ENCODE measurements at regions not wholly inside any gene's neighbourhood (a gene's known extent, or its start where the extent isn't known, plus 50 kb on each side); places are given as distances from the start of the nearest gene placed in this dataset.

DNA sequence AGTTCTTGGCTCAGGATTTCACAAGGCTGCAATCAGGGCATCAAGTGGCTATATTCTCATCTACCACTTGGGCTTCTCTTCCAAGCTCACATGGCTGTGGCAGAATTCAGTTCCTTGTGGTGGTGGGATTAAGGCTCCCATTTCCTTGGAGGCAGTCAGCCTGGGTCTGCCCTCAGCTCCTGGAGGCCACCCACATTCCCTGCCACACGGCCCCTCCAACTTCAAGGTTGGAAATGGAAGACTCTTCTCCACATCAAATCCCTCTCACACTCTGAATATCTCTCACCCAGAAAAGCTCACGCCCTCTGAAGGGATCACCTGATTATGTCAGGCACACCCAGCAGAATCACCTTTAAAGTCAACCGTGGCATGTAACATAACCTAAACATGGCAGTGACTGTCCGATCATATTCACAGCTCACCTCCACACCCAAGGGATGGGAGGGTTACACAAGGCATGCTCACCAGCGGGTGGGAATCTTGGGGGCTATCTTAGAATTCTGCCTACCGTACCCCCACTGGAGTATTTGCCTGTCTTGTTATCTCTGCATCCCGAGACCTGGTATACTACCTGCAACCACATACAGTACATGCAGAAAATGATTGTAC lies 256.2 kb upstream of the KLHL29 start (continued):
- TF ChIP-seq NR3C1 (IDR thresholded peaks at IDR 0.05) = no peak

DNA sequence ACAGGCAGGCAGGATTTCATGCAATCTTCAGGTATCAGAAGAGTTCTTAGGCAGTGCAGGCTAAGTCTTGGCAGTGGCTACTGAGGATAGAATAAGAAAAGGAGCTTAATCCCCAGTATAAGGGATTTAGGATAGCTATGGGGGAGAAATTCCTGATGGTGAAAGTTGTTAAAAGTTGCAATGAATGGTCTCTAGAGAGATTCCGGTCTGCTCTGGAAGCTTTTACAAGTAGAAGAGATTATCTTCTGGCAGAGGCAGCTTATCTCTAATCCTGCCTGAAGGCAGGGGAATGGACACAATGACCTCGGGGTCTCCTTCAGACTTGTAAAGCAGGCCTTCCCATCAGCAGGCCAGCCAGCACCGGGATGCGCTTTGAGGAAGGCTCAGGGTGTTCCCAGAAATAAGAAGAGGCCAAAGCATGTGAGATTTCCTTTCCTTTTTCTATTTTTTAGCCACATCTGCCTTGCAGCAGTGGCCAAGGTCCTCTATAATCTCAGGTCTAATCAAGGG lies 253.9 kb upstream of the KLHL29 start:
- ATAC-seq = no peak
- Histone ChIP-seq H3K27ac (no peak overlapping the region), H3K4me2 (no peak overlapping the region), H3K4me1 (0 out of 3 replicates have a peak, but pooled peaks cover 6% of the 10 kb centered on the region), H3K9me3 (peaks cover 7% of the 10 kb centered on the region; the same call in 2 of the 3 replicates), H3K4me3 (no peak overlapping the region)
- POLR2A ChIA-PET = no interaction called here
- CTCF ChIA-PET = interaction anchor here (1.1 to 1.2 kb wide), 2 partner anchors 69 to 72 kb away, joined by 3 read pairs; no protein-coding TSS in a partner anchor
- no peak for DNase-seq (ENCODE audit: low read depth in 1 of 2, low spot score in 1 of 2)
- no peak for TF ChIP-seq RAD21 (conservative IDR thresholded peaks at IDR 0.05 in 1 of 2, IDR thresholded peaks at IDR 0.05 in 1 of 2)
- TF ChIP-seq SREBF2 (IDR thresholded peaks at IDR 0.05) = no peak
- TF ChIP-seq TFCP2L1 (CRISPR knock-in tag; IDR thresholded peaks at IDR 0.05) = no peak
- TF ChIP-seq NFE2L2 (conservative IDR thresholded peaks at IDR 0.05; ENCODE audit: low read length) = no peak
- TF ChIP-seq, protein P1, sequence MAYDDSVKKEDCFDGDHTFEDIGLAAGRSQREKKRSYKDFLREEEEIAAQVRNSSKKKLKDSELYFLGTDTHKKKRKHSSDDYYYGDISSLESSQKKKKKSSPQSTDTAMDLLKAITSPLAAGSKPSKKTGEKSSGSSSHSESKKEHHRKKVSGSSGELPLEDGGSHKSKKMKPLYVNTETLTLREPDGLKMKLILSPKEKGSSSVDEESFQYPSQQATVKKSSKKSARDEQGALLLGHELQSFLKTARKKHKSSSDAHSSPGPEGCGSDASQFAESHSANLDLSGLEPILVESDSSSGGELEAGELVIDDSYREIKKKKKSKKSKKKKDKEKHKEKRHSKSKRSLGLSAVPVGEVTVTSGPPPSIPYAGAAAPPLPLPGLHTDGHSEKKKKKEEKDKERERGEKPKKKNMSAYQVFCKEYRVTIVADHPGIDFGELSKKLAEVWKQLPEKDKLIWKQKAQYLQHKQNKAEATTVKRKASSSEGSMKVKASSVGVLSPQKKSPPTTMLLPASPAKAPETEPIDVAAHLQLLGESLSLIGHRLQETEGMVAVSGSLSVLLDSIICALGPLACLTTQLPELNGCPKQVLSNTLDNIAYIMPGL (CRISPR knock-in tag; IDR thresholded peaks at IDR 0.05; ENCODE audit: borderline replicate concordance) = no peak
- TF ChIP-seq, protein P2, sequence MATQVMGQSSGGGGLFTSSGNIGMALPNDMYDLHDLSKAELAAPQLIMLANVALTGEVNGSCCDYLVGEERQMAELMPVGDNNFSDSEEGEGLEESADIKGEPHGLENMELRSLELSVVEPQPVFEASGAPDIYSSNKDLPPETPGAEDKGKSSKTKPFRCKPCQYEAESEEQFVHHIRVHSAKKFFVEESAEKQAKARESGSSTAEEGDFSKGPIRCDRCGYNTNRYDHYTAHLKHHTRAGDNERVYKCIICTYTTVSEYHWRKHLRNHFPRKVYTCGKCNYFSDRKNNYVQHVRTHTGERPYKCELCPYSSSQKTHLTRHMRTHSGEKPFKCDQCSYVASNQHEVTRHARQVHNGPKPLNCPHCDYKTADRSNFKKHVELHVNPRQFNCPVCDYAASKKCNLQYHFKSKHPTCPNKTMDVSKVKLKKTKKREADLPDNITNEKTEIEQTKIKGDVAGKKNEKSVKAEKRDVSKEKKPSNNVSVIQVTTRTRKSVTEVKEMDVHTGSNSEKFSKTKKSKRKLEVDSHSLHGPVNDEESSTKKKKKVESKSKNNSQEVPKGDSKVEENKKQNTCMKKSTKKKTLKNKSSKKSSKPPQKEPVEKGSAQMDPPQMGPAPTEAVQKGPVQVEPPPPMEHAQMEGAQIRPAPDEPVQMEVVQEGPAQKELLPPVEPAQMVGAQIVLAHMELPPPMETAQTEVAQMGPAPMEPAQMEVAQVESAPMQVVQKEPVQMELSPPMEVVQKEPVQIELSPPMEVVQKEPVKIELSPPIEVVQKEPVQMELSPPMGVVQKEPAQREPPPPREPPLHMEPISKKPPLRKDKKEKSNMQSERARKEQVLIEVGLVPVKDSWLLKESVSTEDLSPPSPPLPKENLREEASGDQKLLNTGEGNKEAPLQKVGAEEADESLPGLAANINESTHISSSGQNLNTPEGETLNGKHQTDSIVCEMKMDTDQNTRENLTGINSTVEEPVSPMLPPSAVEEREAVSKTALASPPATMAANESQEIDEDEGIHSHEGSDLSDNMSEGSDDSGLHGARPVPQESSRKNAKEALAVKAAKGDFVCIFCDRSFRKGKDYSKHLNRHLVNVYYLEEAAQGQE (IDR thresholded peaks at IDR 0.05) = no peak
- no peak for TF ChIP-seq RARB (CRISPR knock-in tag; IDR thresholded peaks at IDR 0.05)
- TF ChIP-seq ZFP36 (IDR thresholded peaks at IDR 0.05; ENCODE audit: borderline replicate concordance, partially characterized antibody) = no peak
- TF ChIP-seq ESRRA (IDR thresholded peaks at IDR 0.05; ENCODE audit: borderline replicate concordance, low read length) = no peak
- TF ChIP-seq, protein P3, sequence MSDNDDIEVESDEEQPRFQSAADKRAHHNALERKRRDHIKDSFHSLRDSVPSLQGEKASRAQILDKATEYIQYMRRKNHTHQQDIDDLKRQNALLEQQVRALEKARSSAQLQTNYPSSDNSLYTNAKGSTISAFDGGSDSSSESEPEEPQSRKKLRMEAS (IDR thresholded peaks at IDR 0.05) = no peak
- TF ChIP-seq, protein P4, sequence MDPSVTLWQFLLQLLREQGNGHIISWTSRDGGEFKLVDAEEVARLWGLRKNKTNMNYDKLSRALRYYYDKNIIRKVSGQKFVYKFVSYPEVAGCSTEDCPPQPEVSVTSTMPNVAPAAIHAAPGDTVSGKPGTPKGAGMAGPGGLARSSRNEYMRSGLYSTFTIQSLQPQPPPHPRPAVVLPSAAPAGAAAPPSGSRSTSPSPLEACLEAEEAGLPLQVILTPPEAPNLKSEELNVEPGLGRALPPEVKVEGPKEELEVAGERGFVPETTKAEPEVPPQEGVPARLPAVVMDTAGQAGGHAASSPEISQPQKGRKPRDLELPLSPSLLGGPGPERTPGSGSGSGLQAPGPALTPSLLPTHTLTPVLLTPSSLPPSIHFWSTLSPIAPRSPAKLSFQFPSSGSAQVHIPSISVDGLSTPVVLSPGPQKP (IDR thresholded peaks at IDR 0.05; ENCODE audit: low read depth, low read length) = no peak
- TF ChIP-seq, protein P5, sequence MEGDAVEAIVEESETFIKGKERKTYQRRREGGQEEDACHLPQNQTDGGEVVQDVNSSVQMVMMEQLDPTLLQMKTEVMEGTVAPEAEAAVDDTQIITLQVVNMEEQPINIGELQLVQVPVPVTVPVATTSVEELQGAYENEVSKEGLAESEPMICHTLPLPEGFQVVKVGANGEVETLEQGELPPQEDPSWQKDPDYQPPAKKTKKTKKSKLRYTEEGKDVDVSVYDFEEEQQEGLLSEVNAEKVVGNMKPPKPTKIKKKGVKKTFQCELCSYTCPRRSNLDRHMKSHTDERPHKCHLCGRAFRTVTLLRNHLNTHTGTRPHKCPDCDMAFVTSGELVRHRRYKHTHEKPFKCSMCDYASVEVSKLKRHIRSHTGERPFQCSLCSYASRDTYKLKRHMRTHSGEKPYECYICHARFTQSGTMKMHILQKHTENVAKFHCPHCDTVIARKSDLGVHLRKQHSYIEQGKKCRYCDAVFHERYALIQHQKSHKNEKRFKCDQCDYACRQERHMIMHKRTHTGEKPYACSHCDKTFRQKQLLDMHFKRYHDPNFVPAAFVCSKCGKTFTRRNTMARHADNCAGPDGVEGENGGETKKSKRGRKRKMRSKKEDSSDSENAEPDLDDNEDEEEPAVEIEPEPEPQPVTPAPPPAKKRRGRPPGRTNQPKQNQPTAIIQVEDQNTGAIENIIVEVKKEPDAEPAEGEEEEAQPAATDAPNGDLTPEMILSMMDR (IDR thresholded peaks at IDR 0.05) = no peak
- TF ChIP-seq ZC3H11A (IDR thresholded peaks at IDR 0.05) = no peak
- no peak for TF ChIP-seq HEYL (CRISPR knock-in tag; IDR thresholded peaks at IDR 0.05)
- TF ChIP-seq CEBPB (IDR thresholded peaks at IDR 0.05) = no peak
- TF ChIP-seq EP300 (IDR thresholded peaks at IDR 0.05) = no peak
- no peak for TF ChIP-seq TP53 (CRISPR knock-in tag; IDR thresholded peaks at IDR 0.05)
- whole genome bisulfite sequencing (ENCODE audit: missing lambda C conversion rate) = 32% methylated on average over 4 of the region's 4 CpGs
- no peak for FAIRE-seq
